Activated naive CD8-positive, alpha-beta T cell treated with anti-CD3 and anti-CD28 coated beads, Interleukin-2, amount 50 U/mL, for 24 hours (primary cell): ENCODE measurements at regions not wholly inside any gene's neighbourhood (a gene's known extent, or its start where the extent isn't known, plus 50 kb on each side); places are given as distances from the start of the nearest gene placed in this dataset.

Source experiments
- ATAC-seq: fragments of 150-1000 bp; cut with Tn5 transposase; one replicate; pipeline ENCODE4 v1.10.0; 2021
- DNase-seq: peaks from one replicate; pipeline ENCODE4 v3.0.0; 2021
- H3K27ac Mint-ChIP-seq: one replicate; pipeline ENCODE4 v1.8.0; 2021; ENCODE audit warnings: mild to moderate bottlenecking, mixed read lengths
- H3K27me3 Mint-ChIP-seq: one replicate; pipeline ENCODE4 v1.8.0; 2021; ENCODE audit warnings: mixed read lengths
- H3K36me3 Mint-ChIP-seq: one replicate; pipeline ENCODE4 v1.8.0; 2021; ENCODE audit warnings: low read depth, mixed read lengths
- H3K4me1 Mint-ChIP-seq: one replicate; pipeline ENCODE4 v1.8.0; 2021; ENCODE audit warnings: mixed read lengths
- H3K4me3 Mint-ChIP-seq: one replicate; pipeline ENCODE4 v1.8.0; 2021; ENCODE audit warnings: mild to moderate bottlenecking, moderate library complexity, mixed read lengths
- H3K9me3 Mint-ChIP-seq: one replicate; pipeline ENCODE4 v1.8.0; 2021; ENCODE audit warnings: mixed read lengths

DNA sequence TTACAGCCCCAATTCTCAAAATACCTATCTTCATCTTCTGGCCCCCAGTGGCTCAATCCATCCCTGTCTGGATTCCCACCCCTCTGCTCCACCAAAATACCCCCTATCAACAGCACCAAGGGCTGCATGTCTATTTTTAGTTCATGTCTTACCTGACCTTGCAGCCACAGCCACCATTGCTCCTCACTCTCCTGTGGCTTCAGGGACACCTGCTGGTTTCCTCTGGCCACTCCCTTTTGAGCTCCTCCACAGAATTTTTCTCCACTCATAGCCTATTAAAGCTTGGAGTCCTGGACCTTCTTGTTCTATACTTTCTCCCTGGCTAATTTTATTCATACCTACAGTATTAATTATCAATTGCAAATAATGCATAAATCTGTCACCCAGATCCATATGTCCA is 125.3 kb upstream of the NGF start:
- DNase-seq (no peak), ATAC-seq (no peak)
- H3K36me3 Mint-ChIP-seq: no peaks in the 10 kb centered on the region
- H3K27me3 Mint-ChIP-seq: no peaks in the 10 kb centered on the region
- H3K27ac Mint-ChIP-seq: no peak overlapping the region
- H3K9me3 Mint-ChIP-seq: no peaks in the 10 kb centered on the region
- no peaks in the 10 kb centered on the region for H3K4me1 Mint-ChIP-seq
- no peak overlapping the region for H3K4me3 Mint-ChIP-seq

DNA sequence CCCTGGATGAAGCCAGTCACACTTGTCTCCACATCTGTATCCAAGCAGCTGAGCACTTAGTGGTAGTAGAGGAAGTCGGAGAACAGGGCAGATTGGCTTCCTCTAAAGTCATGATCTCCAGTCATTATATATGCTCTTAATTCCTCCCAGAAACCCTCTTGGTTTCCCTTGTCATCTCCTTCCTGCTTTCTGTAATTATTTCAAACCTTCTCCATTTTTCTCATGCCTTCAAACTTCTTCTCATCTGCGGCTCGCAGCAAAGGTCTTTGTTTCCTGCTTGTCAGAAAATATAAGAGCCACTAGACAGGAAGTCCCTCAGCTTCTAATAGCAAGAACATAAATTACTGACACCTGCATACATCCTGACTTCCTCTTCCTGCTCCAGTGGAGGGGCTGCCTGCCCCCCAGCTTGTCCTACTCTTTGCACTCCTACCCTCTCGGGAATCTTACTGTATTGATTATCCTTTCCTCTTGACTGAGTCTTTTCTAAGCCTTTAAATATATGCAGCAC is 124.6 kb upstream of the NGF start:
- H3K36me3 Mint-ChIP-seq: no peaks in the 10 kb centered on the region

DNA sequence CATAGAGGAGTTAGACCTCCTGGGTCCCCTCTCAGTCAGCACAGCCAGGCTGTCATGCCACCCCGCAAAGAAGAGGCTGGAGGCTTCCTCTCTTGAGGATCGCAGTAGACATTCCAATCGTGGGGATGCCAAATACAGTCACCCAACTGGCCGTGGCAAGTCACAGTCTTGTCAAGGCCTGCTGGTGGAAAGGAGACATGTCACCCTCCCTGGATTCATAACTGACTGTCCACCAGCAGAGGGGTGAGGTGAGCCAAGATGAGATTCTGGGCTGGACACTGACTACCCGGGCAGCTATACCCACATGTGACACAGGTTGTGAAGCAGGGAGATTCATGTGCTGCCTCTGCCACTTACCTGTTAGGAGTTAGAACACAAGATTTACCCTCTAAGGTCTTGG is 123.5 kb upstream of the NGF start:
- no peaks in the 10 kb centered on the region for H3K9me3 Mint-ChIP-seq
- H3K36me3 Mint-ChIP-seq: no peaks in the 10 kb centered on the region
- no peak for ATAC-seq
- no peaks in the 10 kb centered on the region for H3K27me3 Mint-ChIP-seq
- DNase-seq: no peak
- no peaks in the 10 kb centered on the region for H3K4me1 Mint-ChIP-seq
- no peak overlapping the region for H3K27ac Mint-ChIP-seq
- no peak overlapping the region for H3K4me3 Mint-ChIP-seq

More for the DNA sequence above, 124.6 kb upstream of the NGF start:
- Mint-ChIP-seq H3K9me3 (no peaks in the 10 kb centered on the region), H3K27ac (no peak overlapping the region), H3K27me3 (no peaks in the 10 kb centered on the region), H3K4me3 (no peak overlapping the region), H3K4me1 (no peaks in the 10 kb centered on the region)
- DNase-seq: no peak
- no peak for ATAC-seq

DNA sequence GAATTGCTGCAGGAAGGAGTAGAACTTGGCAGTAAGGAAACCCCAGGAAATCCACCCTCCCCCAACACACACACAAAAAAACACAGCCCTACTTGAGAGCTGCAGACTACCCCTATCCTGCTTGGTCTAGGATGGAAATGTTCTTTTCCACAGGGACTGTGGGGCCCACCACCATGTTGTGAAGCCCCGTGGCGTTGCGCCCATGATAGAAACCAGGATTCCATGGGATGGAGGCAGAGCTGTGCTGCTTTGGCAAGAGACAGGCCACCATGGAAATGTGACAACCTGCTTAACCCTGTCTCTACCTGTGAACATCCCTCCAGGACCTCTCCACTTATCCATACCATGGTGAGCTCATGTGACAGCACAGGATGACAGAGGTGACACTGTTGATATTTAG is 121.1 kb upstream of the NGF start:
- H3K27ac Mint-ChIP-seq: no peak overlapping the region
- H3K9me3 Mint-ChIP-seq: no peaks in the 10 kb centered on the region
- ATAC-seq (no peak), DNase-seq (no peak)
- H3K36me3 Mint-ChIP-seq: no peaks in the 10 kb centered on the region
- no peaks in the 10 kb centered on the region for H3K27me3 Mint-ChIP-seq
- H3K4me1 Mint-ChIP-seq: no peaks in the 10 kb centered on the region
- no peak overlapping the region for H3K4me3 Mint-ChIP-seq

DNA sequence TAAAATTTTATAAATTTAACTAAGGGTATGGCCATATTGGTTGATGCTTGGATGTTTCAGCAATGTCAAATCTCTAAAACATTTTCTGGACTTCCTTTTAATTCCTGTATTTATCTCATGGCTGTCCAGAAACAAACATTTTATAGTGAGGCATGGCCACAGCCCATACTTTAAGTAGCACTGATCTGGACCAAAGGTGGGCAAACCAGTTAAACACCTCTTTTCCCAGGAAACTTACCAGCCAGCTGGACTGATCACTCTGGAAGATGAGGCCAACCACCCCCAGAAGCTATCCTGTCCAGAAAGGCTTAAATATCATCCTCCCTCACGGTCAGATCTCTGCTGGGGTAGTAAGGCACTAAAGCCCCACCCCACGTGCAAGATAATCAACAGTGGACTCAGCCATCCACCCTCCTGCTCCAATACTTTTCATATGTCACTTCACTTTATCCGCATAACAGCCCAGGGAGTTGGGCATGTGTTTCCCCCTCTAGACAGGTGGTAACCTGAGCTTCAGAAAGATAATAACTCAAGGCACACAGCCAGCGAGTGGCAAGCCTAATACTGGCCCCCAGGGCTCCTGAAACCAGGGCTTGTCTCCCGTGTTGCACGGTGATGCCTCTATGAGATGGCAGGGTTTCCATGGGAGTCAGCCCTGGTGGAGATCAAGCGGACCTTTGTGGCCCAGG is 120.5 kb upstream of the NGF start:
- H3K36me3 Mint-ChIP-seq: no peaks in the 10 kb centered on the region
- H3K9me3 Mint-ChIP-seq: no peaks in the 10 kb centered on the region
- H3K4me1 Mint-ChIP-seq: no peaks in the 10 kb centered on the region
- no peak for ATAC-seq
- H3K27ac Mint-ChIP-seq: no peak overlapping the region
- H3K4me3 Mint-ChIP-seq: no peak overlapping the region
- DNase-seq: no peak
- H3K27me3 Mint-ChIP-seq: no peaks in the 10 kb centered on the region

DNA sequence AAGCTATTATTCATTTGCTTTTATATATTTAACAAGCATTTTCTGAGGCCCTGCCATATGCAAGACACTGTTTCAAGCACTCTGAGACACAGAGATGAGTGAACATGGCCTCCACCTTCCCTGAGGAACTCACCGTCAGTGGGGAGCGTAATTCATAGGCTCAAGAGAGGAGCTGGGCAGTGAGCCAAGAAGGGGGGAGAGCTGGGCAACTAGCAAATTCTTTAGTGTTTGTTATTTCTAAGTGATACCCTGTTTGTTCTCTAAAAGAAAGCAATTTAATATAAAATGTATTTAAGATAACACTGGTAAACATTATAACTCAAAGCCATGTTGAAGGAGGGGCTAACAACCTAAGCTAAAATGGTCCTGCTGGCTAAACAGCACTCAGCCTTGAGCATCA is 119.2 kb upstream of the NGF start:
- Mint-ChIP-seq H3K4me3 (no peak overlapping the region), H3K4me1 (no peaks in the 10 kb centered on the region), H3K27ac (no peak overlapping the region), H3K27me3 (no peaks in the 10 kb centered on the region), H3K36me3 (no peaks in the 10 kb centered on the region), H3K9me3 (no peaks in the 10 kb centered on the region)
- DNase-seq: no peak
- ATAC-seq: no peak

DNA sequence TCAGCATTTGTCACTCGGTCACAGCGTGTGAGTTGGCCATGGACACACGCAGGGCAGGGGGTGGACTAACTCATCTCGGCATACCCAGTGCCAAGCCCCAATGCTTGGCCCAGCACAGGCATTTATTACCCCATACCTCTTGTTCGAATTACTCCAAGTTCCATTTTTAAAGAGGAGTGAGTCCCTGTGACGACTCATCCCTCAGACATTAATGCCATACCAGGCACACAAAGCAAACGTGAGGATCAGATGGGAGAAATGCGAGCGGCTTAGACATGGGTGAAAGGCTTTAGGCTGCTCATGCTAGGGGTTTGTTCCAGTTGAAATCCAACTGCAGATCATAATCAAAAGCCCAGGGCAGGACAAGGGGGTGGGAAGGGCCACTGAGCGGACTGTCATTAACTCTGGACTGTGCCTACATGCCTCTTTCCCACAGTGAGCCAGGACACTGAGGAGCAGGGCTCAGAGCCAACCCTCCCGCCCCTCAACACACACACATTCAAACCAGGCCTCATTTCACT is 118.5 kb upstream of the NGF start:
- H3K4me1 Mint-ChIP-seq: no peaks in the 10 kb centered on the region
- H3K4me3 Mint-ChIP-seq: no peak overlapping the region
- H3K27ac Mint-ChIP-seq: no peak overlapping the region
- no peaks in the 10 kb centered on the region for H3K27me3 Mint-ChIP-seq
- no peak for DNase-seq
- H3K36me3 Mint-ChIP-seq: no peaks in the 10 kb centered on the region
- H3K9me3 Mint-ChIP-seq: no peaks in the 10 kb centered on the region
- no peak for ATAC-seq

DNA sequence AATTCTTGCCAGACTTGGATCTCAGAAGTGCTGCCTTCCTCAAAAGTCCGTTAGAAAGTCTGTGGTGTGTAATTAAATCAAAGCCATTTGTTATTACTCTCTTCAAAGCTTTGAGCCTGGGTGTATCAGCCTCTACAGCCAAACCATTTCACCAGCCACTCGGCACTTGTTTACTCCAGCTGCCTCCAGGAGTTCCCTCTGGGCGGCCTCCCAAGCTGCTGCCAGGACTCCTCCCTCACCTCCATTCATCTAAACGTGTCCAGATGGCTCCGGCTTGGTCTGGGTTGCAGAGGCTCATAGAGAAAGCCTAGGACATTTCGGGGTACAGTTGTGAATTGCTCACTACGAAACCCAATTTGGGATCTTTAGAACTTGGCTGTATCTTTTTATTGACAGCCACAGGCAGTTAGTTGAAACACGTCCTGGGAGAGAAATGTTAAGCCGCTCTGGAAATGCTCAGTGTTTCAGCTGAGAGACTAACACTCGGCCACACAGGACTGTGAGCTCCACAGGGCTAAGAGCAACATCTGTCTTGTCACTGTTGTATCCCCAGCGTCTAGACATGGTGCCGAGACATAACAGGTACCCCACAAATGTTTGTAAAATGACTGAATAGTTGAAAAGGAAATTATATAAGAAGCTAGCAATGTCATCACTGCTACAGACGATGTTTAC is 116.9 kb upstream of the NGF start:
- Mint-ChIP-seq H3K27me3 (no peaks in the 10 kb centered on the region), H3K4me1 (no peaks in the 10 kb centered on the region), H3K36me3 (no peaks in the 10 kb centered on the region), H3K4me3 (no peak overlapping the region), H3K27ac (no peak overlapping the region), H3K9me3 (no peaks in the 10 kb centered on the region)
- no peak for ATAC-seq
- no peak for DNase-seq

DNA sequence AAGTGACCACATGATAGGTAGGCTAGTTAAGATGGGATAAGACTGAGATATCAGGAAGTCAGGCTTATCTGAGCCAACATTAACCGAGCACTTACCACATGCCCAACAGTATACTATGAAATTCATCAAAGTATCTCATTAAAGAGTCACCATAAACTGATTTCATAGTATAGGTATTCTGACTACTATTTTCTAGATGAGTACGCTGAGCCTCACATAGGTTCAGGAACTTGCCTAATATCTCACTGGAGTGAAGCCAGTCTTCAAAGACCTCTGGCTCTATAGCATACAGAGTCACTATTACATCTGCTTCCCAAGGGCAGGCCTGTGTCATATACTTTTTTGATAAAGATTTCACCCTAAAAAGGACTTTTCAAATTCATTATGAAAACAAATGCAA is 115.6 kb upstream of the NGF start:
- Mint-ChIP-seq H3K27ac (no peak overlapping the region), H3K36me3 (no peaks in the 10 kb centered on the region), H3K9me3 (no peaks in the 10 kb centered on the region), H3K4me3 (no peak overlapping the region), H3K4me1 (no peaks in the 10 kb centered on the region), H3K27me3 (no peaks in the 10 kb centered on the region)
- ATAC-seq: no peak
- no peak for DNase-seq

DNA sequence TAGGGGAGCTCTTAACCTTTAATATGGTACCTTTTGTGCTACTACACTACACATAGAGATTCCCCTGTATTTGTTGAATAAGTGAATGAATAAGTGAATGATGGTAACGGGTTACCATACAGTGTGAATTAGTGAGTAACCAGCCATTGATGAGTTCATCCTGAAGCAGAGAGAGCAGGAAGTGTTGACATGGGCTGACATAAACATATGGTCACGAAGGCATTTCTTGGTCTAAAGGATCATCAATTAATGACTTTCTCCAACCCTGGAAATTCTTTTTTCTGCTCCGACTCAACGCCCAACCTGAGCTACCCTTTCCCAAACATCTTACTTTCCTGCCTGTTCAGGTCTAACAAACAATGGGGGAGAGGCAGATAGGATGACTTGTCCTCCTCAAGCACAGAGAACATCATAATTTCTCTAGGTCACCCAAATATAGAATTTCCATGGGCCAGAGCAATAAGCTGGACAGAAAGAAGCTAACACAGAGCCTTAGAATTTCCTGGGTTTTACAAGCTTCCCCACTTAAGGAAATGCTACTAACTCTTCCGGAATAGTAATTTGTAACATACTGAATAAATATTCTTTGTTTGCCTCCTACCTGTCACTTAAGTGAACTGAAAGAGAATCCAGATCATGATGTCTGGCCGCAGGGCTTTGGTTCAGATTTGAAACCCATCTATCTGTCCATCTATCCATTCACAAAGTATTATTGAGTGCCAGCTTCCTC is 114.7 kb upstream of the NGF start:
- Mint-ChIP-seq H3K27ac (no peak overlapping the region), H3K9me3 (no peaks in the 10 kb centered on the region), H3K4me1 (no peaks in the 10 kb centered on the region), H3K27me3 (no peaks in the 10 kb centered on the region), H3K36me3 (no peaks in the 10 kb centered on the region), H3K4me3 (no peak overlapping the region)
- ATAC-seq: no peak
- DNase-seq: no peak

DNA sequence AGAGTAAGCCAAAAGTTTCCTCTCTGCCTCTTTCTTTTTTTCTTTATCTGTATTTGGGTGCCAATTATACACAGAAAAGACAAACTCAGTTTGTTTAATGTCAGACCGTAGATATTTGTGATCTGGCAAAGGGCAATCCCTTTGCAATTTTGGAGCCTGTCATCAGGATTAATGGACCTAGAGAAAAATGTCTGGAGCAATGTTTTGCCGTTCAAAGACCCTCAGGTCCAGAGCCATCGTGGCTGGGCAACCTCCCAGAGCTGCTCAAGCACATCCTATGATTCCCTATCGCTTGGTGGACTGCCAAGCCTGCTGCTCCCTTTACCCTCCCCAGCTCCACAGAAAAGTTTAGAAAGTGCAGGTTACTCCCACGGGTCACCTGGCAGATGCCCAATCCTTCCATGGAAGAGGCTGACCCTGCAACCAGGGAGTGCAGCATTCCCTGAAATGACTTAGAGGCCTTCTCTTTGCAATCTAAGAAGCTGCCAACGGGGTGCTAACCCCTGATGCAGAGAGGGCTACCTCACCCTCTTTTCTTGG is 112.5 kb upstream of the NGF start:
- ATAC-seq: no peak
- no peaks in the 10 kb centered on the region for H3K9me3 Mint-ChIP-seq
- H3K36me3 Mint-ChIP-seq: no peaks in the 10 kb centered on the region
- H3K27me3 Mint-ChIP-seq: no peaks in the 10 kb centered on the region
- H3K4me1 Mint-ChIP-seq: no peaks in the 10 kb centered on the region
- DNase-seq: no peak
- no peak overlapping the region for H3K27ac Mint-ChIP-seq
- no peak overlapping the region for H3K4me3 Mint-ChIP-seq

DNA sequence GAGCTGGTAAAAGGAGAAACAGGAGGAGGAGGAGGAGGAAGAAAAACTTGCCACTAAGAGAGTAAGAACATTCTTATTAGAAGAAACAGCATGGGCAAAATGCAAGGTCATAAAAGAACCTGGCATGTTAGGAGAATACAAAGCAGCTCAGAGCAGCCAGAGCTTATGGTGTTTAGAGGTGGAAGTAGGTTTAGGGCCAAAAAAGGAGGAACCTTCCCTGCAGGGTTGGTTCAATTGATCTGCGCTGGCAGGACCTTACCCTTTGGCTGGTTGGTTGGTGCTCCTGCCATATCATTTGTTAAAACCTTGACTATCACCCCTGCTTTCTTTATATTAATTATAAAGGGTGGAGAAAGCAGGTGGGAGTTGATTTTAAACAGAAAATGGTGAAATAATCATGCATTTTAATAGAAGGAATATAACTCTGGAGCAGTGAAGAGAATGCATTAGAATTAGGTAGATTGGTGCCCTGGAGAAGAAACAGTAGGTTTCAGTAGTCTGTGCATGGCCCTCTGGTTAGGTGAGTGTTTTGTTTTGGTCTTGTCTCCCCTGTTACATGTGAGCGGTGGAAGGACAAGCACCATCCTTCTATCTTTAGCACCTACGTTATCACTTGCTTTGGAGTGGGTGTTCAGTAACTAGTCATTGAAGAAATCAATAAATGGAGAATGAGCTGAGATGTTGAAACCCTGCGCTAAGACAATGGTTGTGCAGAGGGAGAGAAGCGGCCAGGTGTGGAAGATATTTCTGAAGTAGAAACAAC is 110.4 kb upstream of the NGF start:
- Mint-ChIP-seq H3K36me3 (no peaks in the 10 kb centered on the region), H3K27ac (no peak overlapping the region), H3K4me1 (no peaks in the 10 kb centered on the region), H3K4me3 (no peak overlapping the region), H3K27me3 (no peaks in the 10 kb centered on the region), H3K9me3 (no peaks in the 10 kb centered on the region)
- ATAC-seq (no peak), DNase-seq (no peak)

DNA sequence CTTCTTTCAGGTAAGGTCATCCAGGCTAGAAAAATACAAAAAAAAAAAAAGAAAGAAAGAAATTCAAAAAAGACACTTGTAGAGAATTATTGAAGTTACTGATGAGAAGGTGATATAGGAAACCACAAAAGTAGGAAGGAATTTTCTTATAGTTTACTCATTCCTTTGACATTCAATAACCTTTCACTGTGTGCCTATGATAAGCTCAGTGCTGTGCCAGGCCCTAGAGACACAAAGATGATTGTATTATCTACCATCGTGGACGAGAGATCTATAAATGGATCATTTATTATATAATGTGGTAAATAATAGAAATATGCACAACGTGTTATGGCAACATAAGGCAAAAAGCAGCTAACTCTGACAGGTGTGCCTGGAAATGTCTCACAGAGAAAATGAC is 109.6 kb upstream of the NGF start:
- no peak for ATAC-seq

DNA sequence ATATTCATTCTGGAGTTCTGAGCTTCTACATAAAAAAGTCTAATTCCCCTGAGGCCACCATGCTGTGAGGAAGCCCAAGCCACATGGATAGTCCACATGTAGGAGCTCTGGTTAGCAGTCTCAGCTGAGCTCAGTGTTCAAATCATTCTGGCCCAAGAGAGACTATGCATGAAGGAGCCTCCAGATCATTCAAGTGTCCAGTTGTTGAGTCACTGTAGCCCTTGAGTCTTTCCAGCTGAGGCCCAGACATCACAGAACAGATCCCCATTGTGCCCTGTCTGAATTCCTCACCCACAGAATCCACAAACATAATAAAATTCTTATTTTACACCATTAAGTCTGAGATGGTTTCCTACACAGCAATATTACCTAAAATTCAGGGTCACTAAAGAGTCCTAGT is 107.0 kb upstream of the NGF start:
- DNase-seq (no peak), ATAC-seq (no peak)
- Mint-ChIP-seq H3K27me3 (no peaks in the 10 kb centered on the region), H3K4me1 (no peaks in the 10 kb centered on the region), H3K27ac (no peak overlapping the region), H3K4me3 (no peak overlapping the region), H3K9me3 (no peaks in the 10 kb centered on the region), H3K36me3 (no peaks in the 10 kb centered on the region)

More for the DNA sequence above, 109.6 kb upstream of the NGF start:
- Mint-ChIP-seq H3K27me3 (no peaks in the 10 kb centered on the region), H3K4me3 (no peak overlapping the region), H3K27ac (no peak overlapping the region), H3K4me1 (no peaks in the 10 kb centered on the region), H3K36me3 (no peaks in the 10 kb centered on the region), H3K9me3 (no peaks in the 10 kb centered on the region)
- no peak for DNase-seq
